Left kidney (tissue), 1 donor: ENCODE measurements at regions not wholly inside any gene's neighbourhood (a gene's known extent, or its start where the extent isn't known, plus 50 kb on each side); places are given as distances from the start of the nearest gene placed in this dataset.

Source experiments
- DNase-seq: peaks from one replicate; pipeline ENCODE4 v3.0.0-alpha.2; 2013

GRCh38 chr15:95565016-95565600 lies 765.4 kb upstream of the NR2F2 start:
- no peak for DNase-seq

- peak; percentile 72 for DNase-seq
Measured at GRCh38 chr15:95565690-95566089, 764.8 kb upstream of the NR2F2 start.

GRCh38 chr15:95567686-95568085 lies 762.8 kb upstream of the NR2F2 start:
- no peak for DNase-seq

DNA sequence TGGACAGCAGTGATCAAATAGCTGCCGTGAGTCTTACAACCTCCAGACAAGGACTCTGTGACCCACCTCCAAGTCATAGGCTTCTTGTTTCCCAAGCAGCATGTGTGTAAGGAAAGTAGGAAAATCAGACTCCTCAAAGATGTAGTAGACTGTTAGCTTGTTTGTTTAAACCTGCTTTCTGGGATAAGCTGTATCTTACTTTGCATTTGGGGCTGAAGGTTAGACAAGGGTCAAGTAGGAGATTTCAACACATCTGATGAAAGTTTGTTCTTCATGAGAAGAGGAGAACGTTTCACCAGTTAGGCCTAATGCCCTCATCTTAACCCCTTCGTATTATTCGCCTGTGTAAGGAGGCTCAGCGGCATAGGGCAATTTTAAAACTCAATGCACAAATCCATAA lies 756.4 kb upstream of the NR2F2 start:
- no peak for DNase-seq

GRCh38 chr15:95577927-95578326 lies 752.6 kb upstream of the NR2F2 start:
- no peak for DNase-seq

GRCh38 chr15:95580121-95580520 lies 750.4 kb upstream of the NR2F2 start:
- no peak for DNase-seq

GRCh38 chr15:95581595-95581994 lies 748.9 kb upstream of the NR2F2 start:
- no peak for DNase-seq

DNA sequence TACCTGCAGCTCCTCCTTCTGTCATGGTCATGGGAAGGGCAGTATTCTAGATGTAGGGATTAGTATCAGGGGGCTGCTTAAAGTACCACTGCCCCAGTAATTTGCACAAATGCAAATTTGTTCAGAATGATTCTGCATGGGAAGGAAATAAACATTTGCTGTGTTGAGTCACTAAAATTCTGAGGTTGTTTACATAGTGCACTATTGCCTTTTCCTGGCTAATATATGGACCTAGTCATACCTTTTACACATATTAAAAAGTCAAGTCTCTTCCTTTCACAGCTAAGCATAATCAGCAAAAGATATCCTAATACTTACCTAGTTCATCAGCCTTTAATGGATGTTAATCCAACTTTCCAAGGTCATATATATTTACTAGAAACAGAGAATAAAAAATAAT lies 746.4 kb upstream of the NR2F2 start:
- no peak for DNase-seq

DNA sequence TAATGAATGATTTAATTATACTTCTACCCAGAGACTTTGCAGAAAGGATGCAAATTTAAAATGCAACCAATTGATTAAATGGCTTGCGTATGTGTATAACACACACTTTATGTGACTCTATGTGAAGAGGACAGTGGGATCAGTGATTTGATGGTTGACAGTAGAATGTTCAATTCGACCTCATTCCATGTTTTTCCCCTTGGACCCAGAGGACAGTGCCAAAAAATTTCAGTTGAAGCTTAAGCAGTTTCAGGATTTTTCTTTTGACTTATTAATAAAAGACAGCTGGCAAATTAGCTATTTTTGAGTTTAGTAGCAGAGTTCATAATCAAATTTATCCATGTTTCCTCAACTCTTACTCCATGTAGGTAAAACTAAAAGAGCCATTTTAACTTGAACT lies 742.4 kb upstream of the NR2F2 start:
- no peak for DNase-seq

DNA sequence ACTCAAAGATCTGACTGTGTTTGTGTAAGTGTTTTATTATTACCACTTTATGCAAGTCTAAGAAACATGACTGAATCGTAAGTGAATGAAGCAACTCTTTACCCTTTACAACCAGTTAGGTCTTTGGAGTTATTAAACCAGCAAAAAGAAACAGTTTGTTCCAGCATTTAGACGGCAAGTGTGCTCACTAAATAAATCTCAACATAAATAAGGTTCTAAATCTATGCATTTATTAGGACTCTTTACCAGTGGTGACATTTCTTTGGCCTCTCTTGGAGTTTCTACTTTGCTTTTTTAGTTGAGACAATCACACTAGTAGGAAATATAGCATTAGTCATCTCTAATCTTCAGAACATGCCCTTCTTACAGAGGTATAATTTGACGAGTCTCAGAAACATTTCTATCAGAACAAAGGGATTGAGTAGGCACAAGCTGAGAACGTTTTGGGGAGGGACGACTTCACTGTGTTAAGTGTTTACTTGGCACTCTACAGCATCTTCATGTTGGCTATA lies 739.9 kb upstream of the NR2F2 start:
- DNase-seq: no peak

GRCh38 chr15:95591270-95591669 lies 739.2 kb upstream of the NR2F2 start:
- DNase-seq: no peak

DNA sequence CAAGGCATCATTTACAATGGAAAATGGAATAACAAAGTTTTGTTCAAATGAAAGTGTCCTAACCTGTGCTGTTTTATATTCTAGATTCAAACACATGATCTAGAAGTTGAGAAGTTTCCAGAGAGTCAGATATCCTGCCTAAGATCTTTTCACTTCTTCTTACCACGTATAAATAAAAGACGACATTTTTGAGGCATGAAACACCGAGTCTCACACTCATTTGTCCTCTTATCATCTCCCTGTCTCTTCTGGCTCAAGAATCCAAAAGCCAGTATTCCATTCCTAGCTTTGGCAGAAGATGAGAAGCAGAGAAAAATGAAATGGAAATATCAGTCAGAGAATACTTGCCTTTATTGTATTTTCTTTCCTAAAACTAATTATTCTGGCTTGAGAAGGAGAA lies 738.6 kb upstream of the NR2F2 start:
- DNase-seq: no peak

GRCh38 chr15:95594496-95594895 lies 736.0 kb upstream of the NR2F2 start:
- no peak for DNase-seq

DNA sequence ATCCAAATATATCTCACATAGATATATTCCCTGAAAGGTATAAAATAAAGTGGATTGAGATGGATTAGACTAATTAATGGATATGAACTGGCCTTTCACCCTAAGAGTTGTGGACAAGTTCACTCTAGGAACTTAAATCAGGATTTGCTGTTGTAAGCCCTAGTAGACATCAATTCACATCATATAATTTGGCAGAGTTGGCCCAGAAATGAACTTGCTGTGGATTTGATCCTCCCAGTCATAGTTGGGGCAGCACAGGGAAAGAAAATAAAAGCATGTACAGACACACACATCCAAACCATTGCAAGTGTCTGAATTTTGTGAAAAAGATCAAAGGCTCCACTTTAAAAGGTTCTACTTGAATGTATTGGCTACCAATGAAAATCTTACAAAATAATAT lies 734.7 kb upstream of the NR2F2 start:
- DNase-seq: no peak

GRCh38 chr15:95596496-95596895 lies 734.0 kb upstream of the NR2F2 start:
- no peak for DNase-seq

DNA sequence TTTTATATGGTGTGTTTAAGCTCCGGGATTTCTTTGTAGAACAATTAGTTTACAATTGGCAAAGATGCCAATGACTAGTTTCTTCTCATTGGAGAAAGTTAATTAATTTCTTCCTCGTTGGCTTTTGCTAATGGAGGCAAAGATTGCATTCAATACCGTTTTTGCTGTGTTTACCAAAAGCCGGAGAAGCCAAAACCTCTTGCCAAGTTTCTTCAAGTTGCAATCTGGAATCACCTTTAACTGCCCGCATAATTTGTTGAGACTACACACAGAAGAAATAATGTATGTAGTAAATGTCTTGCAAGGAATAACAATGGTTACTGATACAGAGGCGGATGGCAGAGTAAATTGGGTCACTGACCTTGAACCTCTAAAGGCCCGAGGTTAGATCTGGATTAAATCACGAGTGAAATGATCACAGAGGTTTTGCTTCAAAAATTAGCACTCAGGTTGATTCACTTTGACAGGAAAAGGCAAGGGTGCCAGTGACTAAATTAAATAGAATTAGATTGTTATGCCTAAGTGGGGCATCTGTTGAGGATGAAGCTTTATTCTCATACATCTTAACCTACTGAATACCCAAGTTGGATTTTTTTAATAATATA lies 732.1 kb upstream of the NR2F2 start:
- no peak for DNase-seq

- no peak for DNase-seq
Measured at GRCh38 chr15:95600367-95600766, 730.1 kb upstream of the NR2F2 start.

GRCh38 chr15:95600884-95601283 lies 729.6 kb upstream of the NR2F2 start:
- no peak for DNase-seq

- no peak for DNase-seq
Measured at GRCh38 chr15:95601525-95601924, 729.0 kb upstream of the NR2F2 start.

DNA sequence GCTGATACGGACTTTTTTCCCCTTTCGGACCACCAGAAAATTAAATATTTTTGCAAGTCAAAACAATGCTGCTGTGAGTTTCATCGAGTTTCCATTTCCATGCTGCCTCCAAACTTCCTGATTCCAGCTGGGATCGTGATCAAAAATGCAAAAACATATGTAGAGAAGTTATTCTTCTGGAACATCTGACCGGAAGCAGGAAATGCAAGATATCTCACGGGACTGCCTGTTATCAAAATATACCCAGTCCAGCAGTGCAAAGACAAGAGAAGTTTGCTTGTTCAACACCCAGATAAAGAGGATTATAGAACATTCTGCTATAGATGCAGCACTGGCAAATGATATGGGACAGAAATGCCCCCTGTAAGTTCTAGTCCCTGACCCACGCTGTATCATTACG lies 726.7 kb upstream of the NR2F2 start:
- DNase-seq: no peak

DNA sequence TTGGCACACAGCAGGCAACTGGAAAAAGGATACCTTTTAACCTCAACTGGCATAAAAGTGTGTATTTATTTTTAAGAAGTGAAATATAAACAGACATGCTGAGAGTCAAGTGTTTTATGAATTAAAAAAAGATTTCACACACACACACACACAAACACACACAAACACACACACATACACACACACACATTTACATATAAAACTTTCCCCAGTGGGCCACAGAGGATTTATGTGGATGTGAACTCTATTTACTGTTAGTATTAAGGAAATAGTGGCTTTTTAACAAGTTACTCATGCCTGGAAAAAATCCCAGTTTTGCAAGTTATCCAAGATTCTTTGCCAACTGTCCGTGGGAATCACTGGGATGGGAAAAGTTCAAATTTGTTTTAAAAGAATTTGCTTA lies 725.9 kb upstream of the NR2F2 start:
- DNase-seq: no peak

GRCh38 chr15:95605098-95605497 lies 725.4 kb upstream of the NR2F2 start:
- no peak for DNase-seq

DNA sequence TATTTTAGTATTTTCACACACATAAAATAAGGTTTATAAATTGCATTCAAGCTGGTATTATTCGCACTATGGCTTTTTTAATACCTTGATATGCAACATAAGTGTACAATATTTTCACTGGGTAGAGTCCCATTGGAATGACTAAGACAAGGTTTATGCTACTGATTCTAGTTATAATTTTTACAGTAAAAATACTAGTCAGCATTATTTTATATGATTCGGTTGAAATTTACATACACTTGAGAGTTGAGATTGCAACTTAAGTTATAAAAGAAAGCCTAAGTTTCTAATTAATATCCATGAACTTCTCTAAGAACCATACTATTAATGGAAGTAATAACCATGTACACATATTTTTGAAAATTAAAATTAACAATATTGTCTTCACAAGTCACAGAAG lies 723.9 kb upstream of the NR2F2 start:
- DNase-seq: no peak

DNA sequence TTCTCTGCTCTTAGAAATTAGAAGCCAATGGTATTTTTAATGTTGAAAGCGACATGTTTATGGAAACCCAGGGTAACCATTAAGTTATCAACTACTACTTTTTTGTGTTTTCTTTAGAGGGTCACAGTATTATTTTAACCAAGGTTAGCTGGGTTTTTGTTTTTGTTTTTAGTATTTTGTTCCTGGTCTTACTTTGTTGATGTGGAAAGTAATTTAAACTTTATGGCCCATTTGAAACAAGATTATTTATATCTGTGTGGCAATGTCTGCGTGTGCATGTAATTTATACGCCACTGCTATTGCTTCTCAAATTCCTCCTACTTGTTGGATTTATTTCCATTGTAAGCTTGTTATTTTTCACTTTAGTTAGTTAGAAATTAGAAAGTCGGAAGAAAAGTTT lies 722.1 kb upstream of the NR2F2 start:
- peak; percentile 66 for DNase-seq
